Right lobe of liver (tissue), 6 donors: ENCODE measurements at regions not wholly inside any gene's neighbourhood (a gene's known extent, or its start where the extent isn't known, plus 50 kb on each side); places are given as distances from the start of the nearest gene placed in this dataset.

ENCODE experiments used
- ATAC-seq, 4 donors: fragments of 200-7000 bp; cut with Tn5 transposase; one replicate each; pipeline ENCODE4 v1.9.1; 2020; ENCODE audit warnings: mild to moderate bottlenecking in 4 of 4, moderate library complexity in 4 of 4
- DNase-seq, 3 donors: peaks; one replicate each; pipeline ENCODE4 v3.0.0-alpha.2; 2020
- H3K27ac ChIP-seq, 3 donors: fragments of 200-600 bp; one replicate each; pipeline ENCODE4 v1.8.0; 2022
- H3K27me3 ChIP-seq, 2 donors: fragments of 200-600 bp; one replicate each; pipeline ENCODE4 v1.8.0; 2022
- H3K36me3 ChIP-seq, 4 donors: fragments of 200-600 bp; sonication (generic) in 1 of 4; one replicate each; pipeline versions ENCODE4 v1.5.1 to v1.8.0; 2017 to 2022; ENCODE audit warnings: control low read depth in 1 of 4
- H3K4me1 ChIP-seq, 4 donors: fragments of 200-600 bp; sonication (generic) in 1 of 4; one replicate each; pipeline versions ENCODE4 v1.5.1 to v1.8.0; 2017 to 2022; ENCODE audit warnings: control low read depth in 1 of 4
- H3K4me3 ChIP-seq, 3 donors: fragments of 200-600 bp; one replicate each; pipeline ENCODE4 v1.8.0; 2022
- H3K9me3 ChIP-seq, 4 donors: fragments of 200-600 bp; sonication (generic) in 1 of 4; one replicate each; pipeline versions ENCODE4 v1.5.1 to v1.8.0; 2017 to 2022; ENCODE audit warnings: control low read depth in 1 of 4
- CTCF ChIP-seq, 4 donors: fragments of 200-600 bp in 3 of 4; fragments of 450-650 bp in 1 of 4; IDR thresholded peaks; one replicate each; pipeline versions ENCODE4 v1.5.1 to v1.8.0; 2016 to 2022; ENCODE audit warnings: antibody characterized with exemption in 4 of 4, mild to moderate bottlenecking in 2 of 4
- POLR2A ChIP-seq: fragments of 450-650 bp; IDR thresholded peaks from one replicate; pipeline ENCODE4 v1.6.1; 2017; ENCODE audit warnings: antibody characterized with exemption, mild to moderate bottlenecking
- WGBS: methylation state at CpG from one replicate; pipeline ENCODE4 v1.1.6; 2018; ENCODE audit warnings: low coverage, low lambda C conversion rate; ENCODE audit not compliant: insufficient coverage; ENCODE audit errors: missing lambda C conversion rate; 5-methylcytosine and 5-hydroxymethylcytosine counted together
- intact Hi-C, 2 donors: fragments of 100-400 bp; cut with DNase I; formaldehyde crosslinking; loops; one replicate each; pipeline versions ENCODE4 v1.11.2 to v1.14.1; 2022
- donor health status: DM: no; HTN: yes; CAD: no.
- donor health status: DM: no; HTN: no; CAD: no.
- donor health status: DM: no; HTN: no; CAD: no.
- donor health status: DM: no; HTN: yes; CAD: no.
- donor health status: DM: no; HTN: yes; CAD: no.

DNA sequence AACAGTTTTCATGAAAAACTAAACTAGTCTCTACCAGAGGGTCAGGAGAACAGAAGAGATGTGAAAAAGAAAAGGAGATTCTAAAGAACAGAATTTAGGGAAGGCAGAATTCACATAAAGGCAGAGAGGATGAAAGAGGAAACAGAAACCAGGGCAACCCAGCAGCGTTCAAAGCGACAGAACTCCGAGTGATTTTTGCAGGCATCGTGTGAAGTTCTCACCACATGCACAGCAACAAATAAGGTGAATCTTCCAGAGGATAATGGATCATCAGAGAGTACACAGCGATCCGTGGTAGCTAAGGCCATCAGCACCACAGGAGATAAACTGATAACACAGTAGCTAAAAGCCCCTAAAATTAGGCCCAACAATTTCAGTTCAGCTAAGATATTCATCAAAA, 250.8 kb upstream of the THBS1 start:
- no peak overlapping the region for H3K4me3 ChIP-seq
- WGBS: 60% methylated on average over 4 of the region's 6 CpGs
- no peaks in the 10 kb centered on the region for H3K27me3 ChIP-seq
- no peak for DNase-seq
- H3K27ac ChIP-seq: no peak overlapping the region
- intact Hi-C loops: no loop called here
- H3K36me3 ChIP-seq: no peaks in the 10 kb centered on the region
- no peak for TF ChIP-seq CTCF (IDR thresholded peaks at IDR 0.05)
- TF ChIP-seq POLR2A: no peak
- no peaks in the 10 kb centered on the region for H3K9me3 ChIP-seq
- peaks cover 0 to 10% (median 2%) of the 10 kb centered on the region in 4 donors for H3K4me1 ChIP-seq
- ATAC-seq: no peak

DNA sequence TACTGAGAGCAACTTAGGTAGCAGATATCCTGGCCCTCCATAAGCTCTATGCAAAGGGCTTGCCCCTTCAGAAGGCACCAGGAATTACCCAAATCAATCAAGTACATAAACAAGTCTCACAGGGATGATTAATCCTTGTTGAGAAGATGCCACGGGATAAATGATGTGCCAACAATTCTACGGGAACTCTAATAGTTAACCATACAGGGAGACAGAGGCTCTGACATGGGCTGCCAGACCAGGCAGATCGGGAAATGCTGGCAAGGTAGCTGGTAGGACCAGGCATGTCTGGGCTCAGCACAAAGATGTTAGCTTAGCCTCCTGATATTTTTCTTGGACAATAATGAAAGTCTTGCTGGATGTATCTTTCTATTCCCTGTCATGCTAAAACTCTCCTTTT, 249.3 kb upstream of the THBS1 start:
- H3K4me3 ChIP-seq: no peak overlapping the region
- 96% methylated on average over 3 of the region's 3 CpGs for WGBS
- H3K36me3 ChIP-seq: no peaks in the 10 kb centered on the region
- peaks cover 0 to 10% (median 2%) of the 10 kb centered on the region in 4 donors for H3K4me1 ChIP-seq
- H3K27me3 ChIP-seq: no peaks in the 10 kb centered on the region
- H3K27ac ChIP-seq: no peak overlapping the region
- DNase-seq (no peak), ATAC-seq (no peak)
- TF ChIP-seq CTCF (IDR thresholded peaks at IDR 0.05) (no peak), POLR2A (no peak)
- H3K9me3 ChIP-seq: no peaks in the 10 kb centered on the region
- intact Hi-C loops: no loop called here

DNA sequence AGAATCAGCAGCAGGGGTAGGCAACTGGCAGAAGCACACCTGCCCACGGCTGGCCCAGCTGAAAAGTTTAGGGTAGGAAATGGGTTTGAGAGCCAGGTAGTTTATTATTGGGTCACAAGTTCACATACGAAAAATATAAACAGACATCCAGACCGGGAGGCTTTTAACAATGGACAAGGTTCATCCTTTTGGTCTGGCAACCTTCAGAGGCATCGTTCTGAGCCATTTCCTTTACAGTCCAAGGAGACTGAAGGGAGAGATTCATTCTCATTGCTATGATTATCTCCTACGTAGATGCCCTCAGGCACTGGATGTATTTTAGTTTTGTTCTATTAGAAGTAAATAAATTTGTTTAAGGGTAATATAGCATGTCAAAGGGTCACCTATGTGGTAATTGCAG, 248.0 kb upstream of the THBS1 start:
- intact Hi-C loops: no loop called here
- WGBS: 40% methylated on average over 5 of the region's 5 CpGs
- no peaks in the 10 kb centered on the region for H3K36me3 ChIP-seq
- no peak overlapping the region for H3K27ac ChIP-seq
- no peak overlapping the region for H3K4me3 ChIP-seq
- no peak for DNase-seq
- no peaks in the 10 kb centered on the region for H3K9me3 ChIP-seq
- H3K4me1 ChIP-seq: peaks cover 0 to 10% (median 2%) of the 10 kb centered on the region in 4 donors
- no peak for TF ChIP-seq POLR2A
- no peak for TF ChIP-seq CTCF (IDR thresholded peaks at IDR 0.05)
- no peaks in the 10 kb centered on the region for H3K27me3 ChIP-seq
- ATAC-seq: peak; percentile 20 to 60 (median 49)

GRCh38 chr15:39333393-39333792, 247.5 kb upstream of the THBS1 start:
- Histone ChIP-seq H3K4me3 (no peak overlapping the region), H3K27me3 (no peaks in the 10 kb centered on the region)

More at GRCh38 chr15:39333393-39333792, 247.5 kb upstream of the THBS1 start:
- Histone ChIP-seq H3K36me3 (no peaks in the 10 kb centered on the region), H3K27ac (no peak overlapping the region), H3K4me1 (peaks cover 0 to 10% (median 2%) of the 10 kb centered on the region in 4 donors), H3K9me3 (no peaks in the 10 kb centered on the region)
- TF ChIP-seq CTCF (IDR thresholded peaks at IDR 0.05) (no peak), POLR2A (no peak)
- 25% methylated on average over 3 of the region's 3 CpGs for WGBS
- ATAC-seq (peak; percentile 77 to 82 (median 82)), DNase-seq (no peak)
- intact Hi-C loops: no loop called here
